PC-3 (cell line): ENCODE measurements at regions not wholly inside any gene's neighbourhood (a gene's known extent, or its start where the extent isn't known, plus 50 kb on each side); places are given as distances from the start of the nearest gene placed in this dataset.

Experiments used
- ATAC-seq: fragments of 200-7000 bp; cut with Tn5 transposase; 2 replicates; pipeline ENCODE4 v1.9.1; 2020; ENCODE audit warnings: mild to moderate bottlenecking, moderate library complexity
- BruUV-seq: library from RNA; stranded (reverse); fragments of 400-500 nt; replicated peaks from 2 replicates; lab custom pipeline; 2021; lab: Mats Ljungman, UMichigan
- CTCF ChIA-PET: fragments of 300-600 bp; sonication (Branson Sonifier 250); formaldehyde crosslinking; loops from one replicate; lab custom pipeline; 2022; ENCODE audit warnings: antibody characterized with exemption; lab: Charles Lee
- POLR2A ChIA-PET: fragments of 300-600 bp; sonication (Branson Sonifier 250); formaldehyde crosslinking; loops from one replicate; lab custom pipeline; 2022; ENCODE audit warnings: antibody characterized with exemption; ENCODE audit not compliant: unreplicated experiment; lab: Charles Lee
- DNase-seq: peaks from one replicate; pipeline ENCODE4 v3.0.0-alpha.2; 2015
- H2AFZ ChIP-seq: fragments of 300-600 bp; sonication (generic); 2 replicates; pipeline ENCODE4 v1.6.0; 2016; ENCODE audit warnings: antibody characterized with exemption, low read length
- H3F3A ChIP-seq: fragments of 300-600 bp; sonication (generic); one replicate; pipeline ENCODE4 v1.6.0; 2017; ENCODE audit warnings: antibody characterized with exemption, low read length, control low read depth, mild to moderate bottlenecking; ENCODE audit not compliant: unreplicated experiment
- H3K27ac ChIP-seq: fragments of 300-600 bp; sonication (generic); 2 replicates; pipeline ENCODE4 v1.5.1; 2016; ENCODE audit warnings: mild to moderate bottlenecking, low read length
- H3K27me3 ChIP-seq: fragments of 300-600 bp; sonication (generic); 2 replicates; pipeline ENCODE4 v1.6.1; 2016; ENCODE audit warnings: low read length, mixed read lengths
- H3K36me3 ChIP-seq: fragments of 300-600 bp; sonication (generic); 2 replicates; pipeline ENCODE4 v1.6.1; 2016; ENCODE audit warnings: low read depth, mixed run types, low read length, mixed read lengths
- H3K4me1 ChIP-seq: fragments of 300-600 bp; sonication (generic); 2 replicates; pipeline ENCODE4 v1.5.1; 2016; ENCODE audit warnings: low read length; ENCODE audit not compliant: insufficient read depth
- H3K4me2 ChIP-seq: fragments of 300-600 bp; sonication (generic); 2 replicates; pipeline ENCODE4 v1.6.0; 2016; ENCODE audit warnings: low read length
- H3K4me3 ChIP-seq: fragments of 300-600 bp; sonication (generic); 2 replicates; pipeline ENCODE4 v1.5.1; 2016; ENCODE audit warnings: mild to moderate bottlenecking, low read length, mixed read lengths
- H3K79me2 ChIP-seq: fragments of 300-600 bp; sonication (generic); 2 replicates; pipeline ENCODE4 v1.6.1; 2017; ENCODE audit warnings: low read length, mixed read lengths
- H3K9ac ChIP-seq: fragments of 300-600 bp; sonication (generic); 2 replicates; pipeline ENCODE4 v1.6.0; 2016; ENCODE audit warnings: mild to moderate bottlenecking, low read length
- H3K9me2 ChIP-seq: fragments of 300-600 bp; sonication (generic); replicated peaks from 2 replicates; pipeline ENCODE4 v1.6.1; 2016; ENCODE audit warnings: mixed run types, low read length, mixed read lengths
- H3K9me3 ChIP-seq: fragments of 300-600 bp; sonication (generic); 2 replicates; pipeline ENCODE4 v1.6.1; 2016; ENCODE audit warnings: low read length, mixed read lengths
- H4K20me1 ChIP-seq: fragments of 300-600 bp; sonication (generic); 2 replicates; pipeline ENCODE4 v1.6.1; 2016; ENCODE audit warnings: low read length, mixed read lengths
- CTCF ChIP-seq: fragments of 300-600 bp; sonication (generic); conservative IDR thresholded peaks from 2 replicates; pipeline ENCODE4 v1.5.1; 2017; ENCODE audit warnings: antibody characterized with exemption, low read depth, mild to moderate bottlenecking, low read length
- EZH2 ChIP-seq: fragments of 300-600 bp; sonication (generic); IDR thresholded peaks from one replicate; pipeline ENCODE4 v1.6.1; 2017; ENCODE audit warnings: antibody characterized with exemption, mild to moderate bottlenecking, low read length; ENCODE audit not compliant: unreplicated experiment
- EZH2phosphoT487 ChIP-seq: fragments of 300-600 bp; sonication (generic); IDR thresholded peaks from 2 replicates; pipeline ENCODE4 v1.6.1; 2018; ENCODE audit warnings: mild to moderate bottlenecking, antibody characterized with exemption, low read length, borderline replicate concordance
- intact Hi-C: fragments of 100-400 bp; cut with micrococcal nuclease; formaldehyde crosslinking; loops from 2 replicates; pipeline ENCODE4 v1.9.0; 2023

GRCh38 chr10:125227546-125227945 is 67.2 kb upstream of the CTBP2 start:
- Histone ChIP-seq H3K9me2 (no peaks in the 10 kb centered on the region), H3K36me3 (no peaks in the 10 kb centered on the region), H4K20me1 (no peaks in the 10 kb centered on the region), H3K27ac (no peak overlapping the region), H3K4me1 (peaks cover 18% of the 10 kb centered on the region), H3K9ac (no peak overlapping the region), H2AFZ (no peak overlapping the region), H3K4me2 (no peak overlapping the region), H3F3A (no peaks in the 10 kb centered on the region), H3K4me3 (no peak overlapping the region), H3K27me3 (no peaks in the 10 kb centered on the region), H3K9me3 (no peaks in the 10 kb centered on the region), H3K79me2 (no peaks in the 10 kb centered on the region)
- CTCF ChIA-PET: no interaction called here
- no peak for DNase-seq
- ATAC-seq: no peak
- intact Hi-C loops: no loop called here
- BruUV-seq: no TSS peak
- no peak for TF ChIP-seq CTCF
- TF ChIP-seq EZH2: no peak
- TF ChIP-seq EZH2phosphoT487: no peak
- POLR2A ChIA-PET: no interaction called here

GRCh38 chr10:125226823-125227222 is 66.5 kb upstream of the CTBP2 start:
- DNase-seq (no peak), ATAC-seq (no peak)
- no peak overlapping the region for H3K9ac ChIP-seq
- H3K36me3 ChIP-seq: no peaks in the 10 kb centered on the region
- H3K79me2 ChIP-seq: no peaks in the 10 kb centered on the region
- CTCF ChIA-PET: no interaction called here
- no peaks in the 10 kb centered on the region for H3K9me3 ChIP-seq
- H3K9me2 ChIP-seq: no peaks in the 10 kb centered on the region
- H3K4me2 ChIP-seq: no peak overlapping the region
- H2AFZ ChIP-seq: no peak overlapping the region
- no peak overlapping the region for H3K27ac ChIP-seq
- no peaks in the 10 kb centered on the region for H3K27me3 ChIP-seq
- H3F3A ChIP-seq: no peaks in the 10 kb centered on the region
- TF ChIP-seq CTCF (no peak), EZH2 (no peak), EZH2phosphoT487 (no peak)
- BruUV-seq: no TSS peak
- no peaks in the 10 kb centered on the region for H4K20me1 ChIP-seq
- peaks cover 11% of the 10 kb centered on the region for H3K4me1 ChIP-seq
- no peak overlapping the region for H3K4me3 ChIP-seq
- intact Hi-C loops: no loop called here
- POLR2A ChIA-PET: no interaction called here

- DNase-seq (no peak), ATAC-seq (no peak)
- H4K20me1 ChIP-seq: no peaks in the 10 kb centered on the region
- H3K4me3 ChIP-seq: no peak overlapping the region
- ChIA-PET POLR2A (no interaction called here), CTCF (no interaction called here)
- no peaks in the 10 kb centered on the region for H3K9me3 ChIP-seq
- intact Hi-C loops: no loop called here
- peaks cover 3% of the 10 kb centered on the region for H3K4me1 ChIP-seq
- H2AFZ ChIP-seq: no peak overlapping the region
- BruUV-seq: no TSS peak
- TF ChIP-seq CTCF: no peak
- no peak for TF ChIP-seq EZH2
- TF ChIP-seq EZH2phosphoT487: no peak
- H3K4me2 ChIP-seq: no peak overlapping the region
- no peak overlapping the region for H3K9ac ChIP-seq
- H3K36me3 ChIP-seq: no peaks in the 10 kb centered on the region
- no peaks in the 10 kb centered on the region for H3F3A ChIP-seq
- H3K9me2 ChIP-seq: no peaks in the 10 kb centered on the region
- no peak overlapping the region for H3K27ac ChIP-seq
- no peaks in the 10 kb centered on the region for H3K79me2 ChIP-seq
- H3K27me3 ChIP-seq: no peaks in the 10 kb centered on the region
Observed at GRCh38 chr10:125226005-125226404, 65.6 kb upstream of the CTBP2 start.
